COLO668 (cell line): ENCODE measurements at regions not wholly inside any gene's neighbourhood (a gene's known extent, or its start where the extent isn't known, plus 50 kb on each side); places are given as distances from the start of the nearest gene placed in this dataset.
"Not testable (repeated sequence)": the region's sequence is repeated elsewhere in the genome, so short reads cannot be mapped to it uniquely, and the experiment has no call there.

ENCODE experiments used
- DNase-seq: peaks from one replicate; lab custom pipeline; 2025; ENCODE audit not compliant: unreplicated experiment; lab: John Stamatoyannopoulos, UW

- no peak for DNase-seq
Observed at GRCh38 chr14:23829736-23830471, 123.7 kb upstream of the DHRS4 start.

GRCh38 chr14:23831596-23831995, 122.0 kb upstream of the DHRS4 start:
- DNase-seq: no peak

GRCh38 chr14:23861666-23862065, 91.9 kb upstream of the DHRS4 start:
- DNase-seq: no peak

GRCh38 chr14:23862513-23862912, 91.1 kb upstream of the DHRS4 start:
- no peak for DNase-seq

- no peak for DNase-seq
Observed at GRCh38 chr14:23863836-23864235, 89.7 kb upstream of the DHRS4 start.

- DNase-seq: no peak
Observed at GRCh38 chr14:23864259-23864658, 89.3 kb upstream of the DHRS4 start.

GRCh38 chr14:23864861-23865260, 88.7 kb upstream of the DHRS4 start:
- DNase-seq: no peak

GRCh38 chr14:23865502-23865901, 88.1 kb upstream of the DHRS4 start:
- DNase-seq: no peak

- no peak for DNase-seq
Observed at GRCh38 chr14:23866269-23866668, 87.3 kb upstream of the DHRS4 start.

- no peak for DNase-seq
Observed at GRCh38 chr14:23869078-23869719, 84.4 kb upstream of the DHRS4 start.

- DNase-seq: no peak
Observed at GRCh38 chr14:23876160-23876750, 77.3 kb upstream of the DHRS4 start.

GRCh38 chr14:23877111-23877510, 76.5 kb upstream of the DHRS4 start:
- no peak for DNase-seq

GRCh38 chr14:23877538-23878180, 75.9 kb upstream of the DHRS4 start:
- DNase-seq: no peak

- DNase-seq: no peak
Observed at GRCh38 chr14:23881282-23881681, 72.3 kb upstream of the DHRS4 start.

- no peak for DNase-seq
Observed at GRCh38 chr14:23883684-23884540, 69.7 kb upstream of the DHRS4 start.

GRCh38 chr14:23884541-23884904, 69.0 kb upstream of the DHRS4 start:
- DNase-seq: no peak

GRCh38 chr14:23887536-23887935, 66.0 kb upstream of the DHRS4 start:
- no peak for DNase-seq

GRCh38 chr14:23891717-23892116, 61.9 kb upstream of the DHRS4 start:
- not testable (repeated sequence) for DNase-seq

GRCh38 chr14:23892289-23892688, 61.3 kb upstream of the DHRS4 start:
- DNase-seq: not testable (repeated sequence)

GRCh38 chr14:23894362-23895052, 59.1 kb upstream of the DHRS4 start:
- no peak for DNase-seq
